RWPE1 (cell line): ENCODE measurements at regions not wholly inside any gene's neighbourhood (a gene's known extent, or its start where the extent isn't known, plus 50 kb on each side); places are given as distances from the start of the nearest gene placed in this dataset.

Experiments
- CTCF ChIA-PET: fragments of 350-600 bp; sonication (Branson Sonifier 250); formaldehyde crosslinking; extraction: SDS; loops from one replicate; lab custom pipeline; 2021; lab: Yijun Ruan, JAX
- POLR2A ChIA-PET: fragments of 400-600 bp; formaldehyde crosslinking; extraction: SDS; loops from one replicate; lab custom pipeline; 2020; ENCODE audit warnings: antibody characterized with exemption; ENCODE audit not compliant: low non-redundant PET; lab: Yijun Ruan, JAX
- DNase-seq: peaks from one replicate; pipeline ENCODE4 v3.0.0; 2012; ENCODE audit warnings: low spot score
- H3K27ac ChIP-seq: fragments of 450-650 bp; 2 replicates; pipeline ENCODE4 v1.5.1; 2017
- CTCF ChIP-seq: fragments of 450-650 bp; conservative IDR thresholded peaks from 2 replicates; pipeline ENCODE4 v1.5.1; 2017; ENCODE audit warnings: low read depth, mild to moderate bottlenecking

- H3K27ac ChIP-seq = no peak overlapping the region
- DNase-seq = no peak
- POLR2A ChIA-PET = no interaction called here
- CTCF ChIA-PET = interaction anchor here (0.6 to 0.7 kb wide), 2 partner anchors 290 to 1372 kb away, joined by 4 read pairs; no protein-coding TSS in a partner anchor
- TF ChIP-seq CTCF = no peak
Observed at GRCh38 chr2:138215958-138216357, 251.7 kb downstream of the HNMT start.

GRCh38 chr2:138217975-138218374 is 253.7 kb downstream of the HNMT start:
- TF ChIP-seq CTCF = no peak
- ChIA-PET CTCF (no interaction called here), POLR2A (no interaction called here)
- no peak overlapping the region for H3K27ac ChIP-seq
- no peak for DNase-seq

GRCh38 chr2:138218397-138218796 is 254.1 kb downstream of the HNMT start:
- CTCF ChIA-PET = no interaction called here
- no peak for TF ChIP-seq CTCF
- no peak overlapping the region for H3K27ac ChIP-seq
- POLR2A ChIA-PET = no interaction called here
- DNase-seq = no peak

- POLR2A ChIA-PET = no interaction called here
- no peak for TF ChIP-seq CTCF
- no peak overlapping the region for H3K27ac ChIP-seq
- no peak for DNase-seq
- CTCF ChIA-PET = no interaction called here
Observed at GRCh38 chr2:138219961-138220360, 255.7 kb downstream of the HNMT start.

- POLR2A ChIA-PET = no interaction called here
Observed at GRCh38 chr2:138221358-138221757, 257.1 kb downstream of the HNMT start.

DNA sequence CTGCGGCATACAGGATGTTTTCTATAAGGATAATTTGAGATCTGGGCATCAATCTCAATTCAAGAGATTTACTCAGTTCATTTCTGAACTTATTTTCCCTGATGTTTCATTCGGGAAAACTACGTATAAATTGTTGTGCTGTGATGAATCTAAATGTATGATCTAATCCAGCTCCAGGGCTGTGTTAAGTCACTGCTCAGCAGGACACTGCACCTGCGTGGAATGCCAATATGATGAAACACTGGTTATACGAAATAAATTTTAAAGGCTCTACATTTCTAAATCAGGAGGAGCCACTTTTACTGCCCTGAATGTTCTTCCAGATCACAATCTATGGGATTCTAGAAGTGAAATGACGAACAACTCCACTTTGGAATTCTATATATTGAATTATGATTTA is 259.0 kb downstream of the HNMT start:
- no peak overlapping the region for H3K27ac ChIP-seq
- DNase-seq = peak; percentile 42
- POLR2A ChIA-PET = no interaction called here
- CTCF ChIA-PET = no interaction called here
- no peak for TF ChIP-seq CTCF

More at GRCh38 chr2:138221358-138221757, 257.1 kb downstream of the HNMT start:
- CTCF ChIA-PET = no interaction called here
- no peak for DNase-seq
- no peak overlapping the region for H3K27ac ChIP-seq
- TF ChIP-seq CTCF = no peak

- no peak for DNase-seq
- no peak overlapping the region for H3K27ac ChIP-seq
- POLR2A ChIA-PET = no interaction called here
- no peak for TF ChIP-seq CTCF
- CTCF ChIA-PET = no interaction called here
Observed at GRCh38 chr2:138227195-138227594, 262.9 kb downstream of the HNMT start.
